GM10847 (cell line): ENCODE measurements at regions not wholly inside any gene's neighbourhood (a gene's known extent, or its start where the extent isn't known, plus 50 kb on each side); places are given as distances from the start of the nearest gene placed in this dataset.

ENCODE experiments used
- POLR2A ChIP-seq: IDR thresholded peaks from 2 replicates; pipeline ENCODE4 v1.6.1; 2011; ENCODE audit not compliant: insufficient read length; ENCODE audit errors: extremely low read depth

DNA sequence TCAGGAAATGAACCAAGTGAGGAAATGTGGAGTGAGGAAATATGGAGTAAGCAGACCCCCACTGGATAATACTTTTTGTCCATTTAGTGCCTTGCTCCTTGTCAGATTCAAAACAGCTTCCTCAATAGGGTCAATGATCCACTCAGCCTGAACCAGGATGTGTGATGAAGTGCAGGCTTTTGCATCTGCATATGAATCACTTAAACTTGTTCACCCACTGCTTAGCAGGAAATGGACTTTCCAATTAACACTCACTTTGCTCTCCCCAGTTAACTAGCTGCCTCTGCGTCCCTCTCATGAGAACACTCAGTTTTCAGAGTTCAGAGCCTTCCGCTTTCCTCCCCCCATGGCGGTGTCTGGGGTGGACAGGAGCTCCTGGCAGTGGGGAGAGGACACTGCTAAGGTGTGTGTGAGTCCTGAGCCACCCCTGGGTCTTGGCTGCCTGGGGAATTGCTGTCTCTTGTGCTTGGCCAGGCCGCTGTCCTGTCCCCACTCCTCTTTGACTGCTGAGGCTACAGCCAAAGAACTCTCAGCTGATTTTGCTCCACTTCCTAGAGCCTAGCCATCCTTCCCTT, 621.8 kb downstream of the CDH26 start:
- no peak for TF ChIP-seq POLR2A

- no peak for TF ChIP-seq POLR2A
These were observed 623.4 kb downstream of the CDH26 start for GRCh38 chr20:60581606-60582115.

GRCh38 chr20:60583741-60584140, 625.5 kb downstream of the CDH26 start:
- TF ChIP-seq POLR2A, result no peak

DNA sequence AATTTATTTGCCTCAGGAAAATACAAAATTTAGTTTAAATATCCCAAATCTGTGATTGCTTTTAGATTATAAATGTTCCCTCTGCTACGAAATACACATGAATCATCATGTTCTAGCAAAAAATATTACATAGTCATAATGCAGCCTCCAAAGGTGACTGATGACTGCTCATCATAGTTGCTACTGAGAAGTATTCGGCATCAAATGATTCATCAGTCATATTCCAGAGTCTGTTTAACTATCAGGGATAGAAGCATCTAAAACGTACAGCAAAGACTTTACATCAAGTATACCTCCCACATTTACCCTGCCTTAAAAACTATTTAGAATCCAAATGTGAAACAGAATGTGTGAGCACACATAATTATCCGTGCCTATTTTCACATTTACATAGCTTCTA, 626.0 kb downstream of the CDH26 start:
- TF ChIP-seq POLR2A, result no peak

GRCh38 chr20:60585651-60586050, 627.4 kb downstream of the CDH26 start:
- no peak for TF ChIP-seq POLR2A

- TF ChIP-seq POLR2A, result no peak
These were observed 628.2 kb downstream of the CDH26 start for GRCh38 chr20:60586269-60587050.

DNA sequence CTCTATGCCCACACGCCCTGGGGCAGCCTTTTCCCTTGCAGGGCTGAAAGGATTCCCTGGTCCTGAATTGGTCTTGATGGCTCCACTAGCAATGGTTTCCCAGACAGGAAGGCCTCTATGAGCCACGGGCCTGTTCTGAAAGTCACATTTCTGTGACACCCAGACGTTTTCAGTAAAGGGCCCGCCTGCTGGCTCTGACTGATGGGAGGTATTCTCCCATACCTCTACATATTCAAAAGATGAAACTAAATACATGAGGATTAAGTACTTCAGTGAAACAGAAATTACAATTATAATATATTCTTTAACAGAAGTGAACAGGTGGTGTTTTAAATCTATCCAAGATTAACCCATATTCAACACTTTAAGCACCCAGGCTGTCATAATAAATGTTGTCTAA, 629.8 kb downstream of the CDH26 start:
- TF ChIP-seq POLR2A, result no peak

GRCh38 chr20:60589623-60590022, 631.4 kb downstream of the CDH26 start:
- no peak for TF ChIP-seq POLR2A

- no peak for TF ChIP-seq POLR2A
These were observed 633.1 kb downstream of the CDH26 start for GRCh38 chr20:60591172-60591799.

GRCh38 chr20:60598528-60598927, 640.3 kb downstream of the CDH26 start:
- TF ChIP-seq POLR2A, result no peak

- no peak for TF ChIP-seq POLR2A
These were observed 641.2 kb downstream of the CDH26 start for GRCh38 chr20:60599381-60599780.

- TF ChIP-seq POLR2A, result no peak
These were observed 641.8 kb downstream of the CDH26 start for GRCh38 chr20:60600036-60600435.

- no peak for TF ChIP-seq POLR2A
These were observed 628.0 kb upstream of the CDH4 start for GRCh38 chr20:60624066-60624465.

- no peak for TF ChIP-seq POLR2A
These were observed 624.1 kb upstream of the CDH4 start for GRCh38 chr20:60627751-60628565.

DNA sequence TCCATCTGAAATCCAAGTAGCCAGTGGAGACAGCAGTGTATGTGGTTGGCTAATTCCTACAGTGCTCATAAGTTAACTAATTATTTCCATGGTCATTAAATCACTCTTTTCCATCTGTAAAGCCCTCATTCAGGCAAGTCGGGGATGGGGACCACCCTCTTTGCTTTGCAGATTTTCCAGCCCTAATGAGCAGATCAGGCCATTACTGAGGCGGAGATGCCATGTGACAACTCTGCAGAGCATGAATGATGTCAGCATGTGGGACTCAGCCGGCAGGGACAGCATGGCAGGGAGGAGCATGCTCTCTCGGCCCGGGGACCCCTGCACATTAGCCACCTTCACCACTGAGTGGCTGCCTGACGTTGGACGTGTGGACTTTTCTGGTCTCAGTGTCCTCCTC, 623.3 kb upstream of the CDH4 start:
- TF ChIP-seq POLR2A, result no peak
